B cell (primary cell): ENCODE measurements at regions not wholly inside any gene's neighbourhood (a gene's known extent, or its start where the extent isn't known, plus 50 kb on each side); places are given as distances from the start of the nearest gene placed in this dataset.

Source experiments
- EZH2 ChIP-seq: IDR thresholded peaks from 2 replicates; pipeline ENCODE4 v1.6.1; 2012; ENCODE audit warnings: borderline replicate concordance, low read depth, mild to moderate bottlenecking, moderate library complexity, low read length; ENCODE audit not compliant: insufficient read depth, poor library complexity, severe bottlenecking
- TF ChIP-seq, protein P1 (sequence below): fragments of 200-600 bp; IDR thresholded peaks from one replicate; pipeline ENCODE4 v1.8.0; 2022; ENCODE audit warnings: antibody characterized with exemption, mild to moderate bottlenecking

DNA sequence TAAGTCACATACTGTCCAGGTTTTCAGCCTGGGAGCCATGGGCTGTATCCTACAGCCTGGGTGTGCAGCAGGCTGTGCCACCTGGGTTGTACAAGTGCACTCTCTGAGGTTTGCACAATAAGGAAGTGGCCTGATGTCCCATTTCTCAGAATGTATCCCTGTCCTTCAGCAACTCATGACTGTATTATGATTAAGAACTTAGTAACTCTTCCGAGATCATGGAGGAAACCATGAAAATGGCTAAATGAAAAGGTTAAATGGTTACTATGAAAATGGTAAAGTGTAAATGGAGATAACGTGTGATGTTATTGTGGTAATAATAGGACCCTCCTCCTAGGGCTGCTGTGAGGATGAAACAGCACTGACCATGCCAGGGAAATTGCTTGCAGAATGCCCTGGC is 227.6 kb downstream of the ANKRD60 start:
- TF ChIP-seq, protein P1, sequence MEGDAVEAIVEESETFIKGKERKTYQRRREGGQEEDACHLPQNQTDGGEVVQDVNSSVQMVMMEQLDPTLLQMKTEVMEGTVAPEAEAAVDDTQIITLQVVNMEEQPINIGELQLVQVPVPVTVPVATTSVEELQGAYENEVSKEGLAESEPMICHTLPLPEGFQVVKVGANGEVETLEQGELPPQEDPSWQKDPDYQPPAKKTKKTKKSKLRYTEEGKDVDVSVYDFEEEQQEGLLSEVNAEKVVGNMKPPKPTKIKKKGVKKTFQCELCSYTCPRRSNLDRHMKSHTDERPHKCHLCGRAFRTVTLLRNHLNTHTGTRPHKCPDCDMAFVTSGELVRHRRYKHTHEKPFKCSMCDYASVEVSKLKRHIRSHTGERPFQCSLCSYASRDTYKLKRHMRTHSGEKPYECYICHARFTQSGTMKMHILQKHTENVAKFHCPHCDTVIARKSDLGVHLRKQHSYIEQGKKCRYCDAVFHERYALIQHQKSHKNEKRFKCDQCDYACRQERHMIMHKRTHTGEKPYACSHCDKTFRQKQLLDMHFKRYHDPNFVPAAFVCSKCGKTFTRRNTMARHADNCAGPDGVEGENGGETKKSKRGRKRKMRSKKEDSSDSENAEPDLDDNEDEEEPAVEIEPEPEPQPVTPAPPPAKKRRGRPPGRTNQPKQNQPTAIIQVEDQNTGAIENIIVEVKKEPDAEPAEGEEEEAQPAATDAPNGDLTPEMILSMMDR: no peak
- no peak for TF ChIP-seq EZH2
